Naive thymus-derived CD4-positive, alpha-beta T cell (primary cell): ENCODE measurements at regions not wholly inside any gene's neighbourhood (a gene's known extent, or its start where the extent isn't known, plus 50 kb on each side); places are given as distances from the start of the nearest gene placed in this dataset.

Experiments used
- ATAC-seq: fragments of 150-1000 bp; cut with Tn5 transposase; 2 replicates; pipeline ENCODE4 v1.10.0; 2021; ENCODE audit warnings: mild to moderate bottlenecking, moderate library complexity
- CTCF ChIA-PET: fragments of 350-600 bp; sonication (Branson Sonifier 250); formaldehyde crosslinking; loops from one replicate; lab custom pipeline; 2021; ENCODE audit warnings: antibody characterized with exemption; lab: Charles Lee
- POLR2A ChIA-PET: fragments of 350-600 bp; sonication (Branson Sonifier 250); formaldehyde crosslinking; loops from one replicate; lab custom pipeline; 2021; ENCODE audit warnings: antibody characterized with exemption, inconsistent platforms; lab: Charles Lee
- DNase-seq, 9 donors: peaks; one replicate each; pipeline versions ENCODE4 v3.0.0 to v3.0.0-alpha.2; 2020 to 2022; ENCODE audit warnings: mixed read lengths in 1 of 9
- H3K27ac ChIP-seq: one replicate; pipeline ENCODE4 v1.7.0; 2013; ENCODE audit warnings: mild to moderate bottlenecking, low read depth, low read length, moderate library complexity
- H3K27me3 ChIP-seq, 2 donors: one replicate each; pipeline ENCODE4 v1.7.0; 2013; ENCODE audit warnings: low read length in 2 of 2, mild to moderate bottlenecking in 2 of 2, moderate library complexity in 2 of 2; ENCODE audit not compliant: control insufficient read depth in 2 of 2, insufficient read depth in 2 of 2
- H3K36me3 ChIP-seq, 3 experiments: 1 replicate in 2 of 3; 2 replicates in 1 of 3; pipeline ENCODE4 v1.7.0; 2013; ENCODE audit warnings: low read length in 3 of 3, mild to moderate bottlenecking in 3 of 3, moderate library complexity in 1 of 3; ENCODE audit not compliant: insufficient read depth in 3 of 3, control insufficient read depth in 2 of 3
- H3K4me1 ChIP-seq, 2 donors: one replicate each; pipeline ENCODE4 v1.7.0; 2013; ENCODE audit warnings: low read length in 2 of 2, mild to moderate bottlenecking in 2 of 2, moderate library complexity in 1 of 2; ENCODE audit not compliant: control insufficient read depth in 2 of 2, insufficient read depth in 2 of 2
- H3K4me3 ChIP-seq: 2 replicates; pipeline ENCODE4 v1.7.0; 2013; ENCODE audit warnings: mild to moderate bottlenecking, low read length
- H3K9me3 ChIP-seq, 3 experiments: 1 replicate in 2 of 3; 2 replicates in 1 of 3; pipeline ENCODE4 v1.7.0; 2013; ENCODE audit warnings: low read length in 3 of 3; ENCODE audit not compliant: control insufficient read depth in 2 of 3
- H3K27ac Mint-ChIP-seq, 9 donors: one replicate each; pipeline ENCODE4 v1.8.0; 2020 to 2022; ENCODE audit warnings: mixed read lengths in 9 of 9, mild to moderate bottlenecking in 8 of 9, moderate library complexity in 5 of 9, inconsistent platforms in 2 of 9
- H3K27me3 Mint-ChIP-seq, 5 donors: one replicate each; pipeline ENCODE4 v1.8.0; 2021 to 2022; ENCODE audit warnings: mixed read lengths in 5 of 5, mild to moderate bottlenecking in 1 of 5
- H3K36me3 Mint-ChIP-seq, 5 donors: one replicate each; pipeline ENCODE4 v1.8.0; 2020 to 2022; ENCODE audit warnings: mixed read lengths in 5 of 5, mild to moderate bottlenecking in 3 of 5, inconsistent platforms in 1 of 5
- H3K4me1 Mint-ChIP-seq, 7 donors: one replicate each; pipeline ENCODE4 v1.8.0; 2020 to 2022; ENCODE audit warnings: mixed read lengths in 7 of 7, mild to moderate bottlenecking in 3 of 7, inconsistent platforms in 1 of 7
- H3K4me3 Mint-ChIP-seq, 10 donors: one replicate each; pipeline ENCODE4 v1.8.0; 2020 to 2022; ENCODE audit warnings: mild to moderate bottlenecking in 10 of 10, mixed read lengths in 10 of 10, moderate library complexity in 6 of 10, inconsistent platforms in 2 of 10
- H3K9me3 Mint-ChIP-seq, 11 donors: one replicate each; pipeline ENCODE4 v1.8.0; 2020 to 2022; ENCODE audit warnings: mixed read lengths in 11 of 11, mild to moderate bottlenecking in 4 of 11, inconsistent platforms in 1 of 11, moderate library complexity in 1 of 11
- intact Hi-C, 2 donors: fragments of 100-400 bp; cut with micrococcal nuclease; formaldehyde crosslinking; loops; one replicate each; pipeline ENCODE4 v1.15.1; 2023

- no peak for DNase-seq
- no peaks in the 10 kb centered on the region for H3K27me3 Mint-ChIP-seq
- Histone ChIP-seq H3K4me1 (no peaks in the 10 kb centered on the region), H3K36me3 (no peaks in the 10 kb centered on the region), H3K27ac (no peak overlapping the region), H3K27me3 (no peaks in the 10 kb centered on the region), H3K4me3 (no peak overlapping the region), H3K9me3 (no peaks in the 10 kb centered on the region)
- CTCF ChIA-PET, result no interaction called here
- H3K27ac Mint-ChIP-seq, result no peak overlapping the region
- no peak overlapping the region for H3K4me3 Mint-ChIP-seq
- intact Hi-C loops, result no loop called here
- POLR2A ChIA-PET, result no interaction called here
- H3K36me3 Mint-ChIP-seq, result no peaks in the 10 kb centered on the region
- ATAC-seq, result no peak
- H3K9me3 Mint-ChIP-seq, result peaks cover 0 to 12% (median 2%) of the 10 kb centered on the region in 11 donors
- H3K4me1 Mint-ChIP-seq, result no peaks in the 10 kb centered on the region
These were observed 146.7 kb upstream of the CNTN5 start for GRCh38 chr11:98874050-98874449.

- Histone ChIP-seq H3K9me3 (no peaks in the 10 kb centered on the region), H3K36me3 (no peaks in the 10 kb centered on the region), H3K27me3 (no peaks in the 10 kb centered on the region), H3K4me3 (no peak overlapping the region), H3K4me1 (no peaks in the 10 kb centered on the region), H3K27ac (no peak overlapping the region)
- ATAC-seq, result no peak
- Mint-ChIP-seq H3K36me3 (no peaks in the 10 kb centered on the region), H3K4me3 (no peak overlapping the region), H3K4me1 (no peaks in the 10 kb centered on the region), H3K27me3 (no peaks in the 10 kb centered on the region), H3K9me3 (peaks cover 2 to 32% (median 9%) of the 10 kb centered on the region in 11 donors), H3K27ac (no peak overlapping the region)
- ChIA-PET CTCF (no interaction called here), POLR2A (no interaction called here)
- intact Hi-C loops, result no loop called here
- no peak for DNase-seq
These were observed 124.8 kb upstream of the CNTN5 start for GRCh38 chr11:98895936-98896335.

GRCh38 chr11:98940913-98941312 is 79.8 kb upstream of the CNTN5 start:
- Histone ChIP-seq H3K27ac (no peak overlapping the region), H3K27me3 (no peaks in the 10 kb centered on the region), H3K9me3 (no peaks in the 10 kb centered on the region), H3K36me3 (no peaks in the 10 kb centered on the region), H3K4me3 (no peak overlapping the region), H3K4me1 (no peaks in the 10 kb centered on the region)
- Mint-ChIP-seq H3K36me3 (no peaks in the 10 kb centered on the region), H3K27ac (no peak overlapping the region), H3K9me3 (peaks cover 0 to 10% (median 2%) of the 10 kb centered on the region in 11 donors), H3K4me3 (no peak overlapping the region), H3K27me3 (no peaks in the 10 kb centered on the region), H3K4me1 (no peaks in the 10 kb centered on the region)
- intact Hi-C loops, result no loop called here
- POLR2A ChIA-PET, result no interaction called here
- CTCF ChIA-PET, result no interaction called here
- ATAC-seq, result no peak
- no peak for DNase-seq

GRCh38 chr11:98944461-98944860 is 76.3 kb upstream of the CNTN5 start:
- no peaks in the 10 kb centered on the region for H3K4me1 ChIP-seq
- peaks cover 0 to 9% (median 0%) of the 10 kb centered on the region in 11 donors for H3K9me3 Mint-ChIP-seq
- no peaks in the 10 kb centered on the region for H3K27me3 Mint-ChIP-seq
- H3K4me3 ChIP-seq, result no peak overlapping the region
- H3K36me3 Mint-ChIP-seq, result no peaks in the 10 kb centered on the region
- intact Hi-C loops, result no loop called here
- H3K4me1 Mint-ChIP-seq, result no peaks in the 10 kb centered on the region
- no peak for ATAC-seq
- H3K27me3 ChIP-seq, result no peaks in the 10 kb centered on the region
- no peak overlapping the region for H3K27ac ChIP-seq
- ChIA-PET CTCF (no interaction called here), POLR2A (no interaction called here)
- H3K4me3 Mint-ChIP-seq, result no peak overlapping the region
- no peaks in the 10 kb centered on the region for H3K9me3 ChIP-seq
- no peaks in the 10 kb centered on the region for H3K36me3 ChIP-seq
- no peak overlapping the region for H3K27ac Mint-ChIP-seq
- no peak for DNase-seq

- no peaks in the 10 kb centered on the region for H3K36me3 ChIP-seq
- H3K4me1 ChIP-seq, result no peaks in the 10 kb centered on the region
- intact Hi-C loops, result no loop called here
- ChIA-PET POLR2A (no interaction called here), CTCF (no interaction called here)
- no peak overlapping the region for H3K27ac Mint-ChIP-seq
- ATAC-seq (no peak), DNase-seq (no peak)
- H3K27ac ChIP-seq, result no peak overlapping the region
- H3K9me3 Mint-ChIP-seq, result peaks cover 0 to 6% (median 0%) of the 10 kb centered on the region in 11 donors
- H3K27me3 Mint-ChIP-seq, result no peaks in the 10 kb centered on the region
- no peak overlapping the region for H3K4me3 Mint-ChIP-seq
- no peaks in the 10 kb centered on the region for H3K27me3 ChIP-seq
- no peaks in the 10 kb centered on the region for H3K36me3 Mint-ChIP-seq
- no peaks in the 10 kb centered on the region for H3K4me1 Mint-ChIP-seq
- no peaks in the 10 kb centered on the region for H3K9me3 ChIP-seq
- no peak overlapping the region for H3K4me3 ChIP-seq
These were observed 68.6 kb upstream of the CNTN5 start for GRCh38 chr11:98952107-98952506.

GRCh38 chr11:98955551-98955950 is 65.2 kb upstream of the CNTN5 start:
- ChIA-PET CTCF (no interaction called here), POLR2A (no interaction called here)
- Histone ChIP-seq H3K4me3 (no peak overlapping the region), H3K9me3 (no peaks in the 10 kb centered on the region), H3K27me3 (no peaks in the 10 kb centered on the region), H3K36me3 (no peaks in the 10 kb centered on the region), H3K4me1 (no peaks in the 10 kb centered on the region), H3K27ac (no peak overlapping the region)
- Mint-ChIP-seq H3K27me3 (no peaks in the 10 kb centered on the region), H3K9me3 (peaks cover 0 to 11% (median 3%) of the 10 kb centered on the region in 11 donors), H3K4me3 (no peak overlapping the region), H3K27ac (no peak overlapping the region), H3K36me3 (no peaks in the 10 kb centered on the region), H3K4me1 (no peaks in the 10 kb centered on the region)
- intact Hi-C loops, result no loop called here
- DNase-seq, result no peak
- ATAC-seq, result no peak

GRCh38 chr11:98964146-98964545 is 56.6 kb upstream of the CNTN5 start:
- H3K36me3 Mint-ChIP-seq, result no peaks in the 10 kb centered on the region
- peaks cover 0 to 15% (median under 1%) of the 10 kb centered on the region in 11 donors for H3K9me3 Mint-ChIP-seq
- Histone ChIP-seq H3K4me3 (no peak overlapping the region), H3K36me3 (no peaks in the 10 kb centered on the region), H3K4me1 (no peaks in the 10 kb centered on the region), H3K9me3 (no peaks in the 10 kb centered on the region), H3K27me3 (no peaks in the 10 kb centered on the region), H3K27ac (no peak overlapping the region)
- no peak overlapping the region for H3K4me3 Mint-ChIP-seq
- CTCF ChIA-PET, result no interaction called here
- ATAC-seq (no peak), DNase-seq (no peak)
- intact Hi-C loops, result no loop called here
- no peaks in the 10 kb centered on the region for H3K27me3 Mint-ChIP-seq
- no peak overlapping the region for H3K27ac Mint-ChIP-seq
- POLR2A ChIA-PET, result no interaction called here
- H3K4me1 Mint-ChIP-seq, result no peaks in the 10 kb centered on the region
